Heart left ventricle (tissue), 13 donors: ENCODE measurements at regions not wholly inside any gene's neighbourhood (a gene's known extent, or its start where the extent isn't known, plus 50 kb on each side); places are given as distances from the start of the nearest gene placed in this dataset.

Source experiments
- CTCF ChIP-seq, 12 donors: fragments of 200-600 bp; sonication (generic) in 4 of 12; IDR thresholded peaks; one replicate each; pipeline versions ENCODE4 v1.5.0 to v1.8.0; 2018 to 2022; ENCODE audit warnings: antibody characterized with exemption in 12 of 12, mild to moderate bottlenecking in 5 of 12
- POLR2A ChIP-seq, 2 donors: fragments of 450-650 bp; IDR thresholded peaks; one replicate each; pipeline ENCODE4 v1.6.1; 2017; ENCODE audit warnings: antibody characterized with exemption in 2 of 2, mild to moderate bottlenecking in 2 of 2, moderate library complexity in 2 of 2
- donor health status: ischemic (EF 13 %, LVEDD 7.1; RV severe dilation, severe dysfunction).
- donor health status: DM: no; HTN: yes; CAD: no.
- donor health status: DM: no; HTN: no; CAD: no.
- donor health status: ischemic (EF 25% LVEDD 6.9; RV normal size, moderate dysfunction).
- donor health status: ischemic (EF 25% LVEDD 5.7; RV mildly dilated, moderate dysfunction).
- donor health status: ischemic (EF 35%, LVEDD 5.7; RV mildly dilated, moderate dysfunction).
- donor health status: nonischemic (EF 11% LVEDD 7.7; RV severe dilation, severe dysfunction).
- donor health status: DM: yes; HTN: yes; CAD: no.
- donor health status: PGD.
- donor health status: ischemic (EF 29% LVEDD 5.4; RV normal size, mild dysfunction).
- donor health status: nonischemic (EF 23%, LVEDD 6.1; RV moderate dilation, normal function).

- TF ChIP-seq CTCF (IDR thresholded peaks at IDR 0.05): no peak
- TF ChIP-seq POLR2A (IDR thresholded peaks at IDR 0.05): no peak
Measured at GRCh38 chr1:81466961-81467360, 333.8 kb upstream of the ADGRL2 start.
